Lung (tissue), 11 donors: ENCODE measurements at regions not wholly inside any gene's neighbourhood (a gene's known extent, or its start where the extent isn't known, plus 50 kb on each side); places are given as distances from the start of the nearest gene placed in this dataset.

Experiments used
- ATAC-seq: fragments of 200-7000 bp; cut with Tn5 transposase; one replicate; pipeline ENCODE4 v1.9.1; 2020; ENCODE audit warnings: moderate number of reproducible peaks; ENCODE audit not compliant: insufficient read depth, low FRiP score
- DNase-seq, 3 donors: peaks; one replicate each; pipeline ENCODE4 v3.0.0-alpha.2; 2013 to 2017
- H3K27ac ChIP-seq, 2 donors: one replicate each; pipeline ENCODE4 v1.5.1; 2013; ENCODE audit warnings: mild to moderate bottlenecking in 2 of 2, moderate library complexity in 2 of 2, control low read depth in 1 of 2, inconsistent platforms in 1 of 2, low read depth in 1 of 2, low read length in 1 of 2
- H3K27me3 ChIP-seq, 3 donors: one replicate each; pipeline ENCODE4 v1.5.1; 2013; ENCODE audit warnings: low read length in 2 of 3; ENCODE audit not compliant: control insufficient read depth in 3 of 3, insufficient read depth in 3 of 3
- H3K36me3 ChIP-seq, 4 donors: one replicate each; pipeline ENCODE4 v1.5.1; 2013; ENCODE audit warnings: low read length in 4 of 4, mild to moderate bottlenecking in 1 of 4, moderate library complexity in 1 of 4; ENCODE audit not compliant: control insufficient read depth in 4 of 4, insufficient read depth in 4 of 4
- H3K4me1 ChIP-seq, 5 donors: one replicate each; pipeline ENCODE4 v1.5.1; 2013; ENCODE audit warnings: low read length in 5 of 5, mild to moderate bottlenecking in 2 of 5, moderate library complexity in 1 of 5; ENCODE audit not compliant: control insufficient read depth in 5 of 5, insufficient read depth in 5 of 5
- H3K4me3 ChIP-seq: one replicate; pipeline ENCODE4 v1.5.1; 2013; ENCODE audit warnings: mild to moderate bottlenecking, control low read depth, moderate library complexity
- H3K9ac ChIP-seq, 2 donors: one replicate each; pipeline ENCODE4 v1.5.1; 2013; ENCODE audit warnings: low read length in 2 of 2, control low read depth in 1 of 2; ENCODE audit not compliant: insufficient read depth in 1 of 2
- H3K9me3 ChIP-seq, 4 donors: one replicate each; pipeline ENCODE4 v1.5.1; 2013; ENCODE audit warnings: low read length in 3 of 4, mild to moderate bottlenecking in 1 of 4, moderate library complexity in 1 of 4; ENCODE audit not compliant: control insufficient read depth in 4 of 4, insufficient read depth in 3 of 4
- WGBS, 2 donors: extraction: QIAGEN DNeasy Blood & Tissue Kit; methylation state at CpG; one replicate each; pipeline ENCODE4 v1.1.7; 2013; 5-methylcytosine and 5-hydroxymethylcytosine counted together
- TF ChIP-seq, protein P1 (sequence below): IDR thresholded peaks from 2 replicates; pipeline ENCODE4 v1.5.1; 2012; ENCODE audit warnings: mild to moderate bottlenecking; ENCODE audit errors: control extremely low read depth, extremely low read depth
- donor health status: control.
- donor health status: control.
- donor health status: Bipolar disorder and iron deficiency.
- donor health status: healthy.
- donor health status: DM: yes; HTN: yes; CAD: no.

DNA sequence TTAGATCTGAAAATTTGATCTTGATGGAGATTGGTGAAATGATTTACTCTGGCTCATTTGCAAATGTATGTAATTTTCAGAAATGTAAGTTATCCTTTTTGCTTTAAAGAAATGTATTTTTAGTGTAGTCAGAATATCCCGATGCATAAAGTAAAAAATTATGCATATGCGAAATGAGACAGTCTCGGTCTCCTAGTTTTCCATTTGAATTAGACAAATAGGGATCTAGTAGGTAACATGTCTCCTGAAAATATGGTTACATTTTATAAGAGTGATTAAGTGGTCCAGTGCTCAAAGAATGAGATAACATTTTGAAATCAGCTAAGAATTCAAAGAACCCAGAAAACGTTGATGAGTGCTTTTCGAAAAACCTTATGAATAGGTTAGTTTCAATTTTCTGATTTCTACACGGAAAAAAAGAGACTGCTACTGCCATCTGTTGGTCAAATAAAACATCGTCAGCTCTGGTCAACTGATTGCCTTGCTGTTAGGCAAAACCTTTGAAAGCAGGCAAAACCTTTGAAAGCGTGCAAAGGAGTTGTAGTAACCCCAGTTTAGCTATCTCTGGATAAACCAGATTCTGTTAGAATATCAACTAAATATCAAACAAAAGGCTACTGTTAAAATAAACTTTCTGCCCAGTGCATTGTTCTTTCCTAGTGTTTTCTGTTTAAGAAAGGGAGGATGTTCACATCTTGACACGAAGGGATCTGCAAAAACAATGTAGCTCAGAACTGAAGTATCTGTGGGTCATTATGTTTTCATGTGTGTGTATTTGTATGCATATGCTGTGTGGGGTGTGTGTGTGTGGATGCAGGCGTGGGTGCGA lies 59.3 kb upstream of the CHMP2B start:
- WGBS, 2 donors, result 39 to 47% methylated on average over 11 of the region's 11 CpGs
- Histone ChIP-seq H3K27me3 (no peaks in the 10 kb centered on the region), H3K4me1 (no peaks in the 10 kb centered on the region), H3K36me3 (no peaks in the 10 kb centered on the region), H3K4me3 (no peak overlapping the region), H3K9ac (peak overlapping the region in 1 of 2 donors; percentile 27), H3K9me3 (no peaks in the 10 kb centered on the region), H3K27ac (no peak overlapping the region)
- TF ChIP-seq, protein P1, sequence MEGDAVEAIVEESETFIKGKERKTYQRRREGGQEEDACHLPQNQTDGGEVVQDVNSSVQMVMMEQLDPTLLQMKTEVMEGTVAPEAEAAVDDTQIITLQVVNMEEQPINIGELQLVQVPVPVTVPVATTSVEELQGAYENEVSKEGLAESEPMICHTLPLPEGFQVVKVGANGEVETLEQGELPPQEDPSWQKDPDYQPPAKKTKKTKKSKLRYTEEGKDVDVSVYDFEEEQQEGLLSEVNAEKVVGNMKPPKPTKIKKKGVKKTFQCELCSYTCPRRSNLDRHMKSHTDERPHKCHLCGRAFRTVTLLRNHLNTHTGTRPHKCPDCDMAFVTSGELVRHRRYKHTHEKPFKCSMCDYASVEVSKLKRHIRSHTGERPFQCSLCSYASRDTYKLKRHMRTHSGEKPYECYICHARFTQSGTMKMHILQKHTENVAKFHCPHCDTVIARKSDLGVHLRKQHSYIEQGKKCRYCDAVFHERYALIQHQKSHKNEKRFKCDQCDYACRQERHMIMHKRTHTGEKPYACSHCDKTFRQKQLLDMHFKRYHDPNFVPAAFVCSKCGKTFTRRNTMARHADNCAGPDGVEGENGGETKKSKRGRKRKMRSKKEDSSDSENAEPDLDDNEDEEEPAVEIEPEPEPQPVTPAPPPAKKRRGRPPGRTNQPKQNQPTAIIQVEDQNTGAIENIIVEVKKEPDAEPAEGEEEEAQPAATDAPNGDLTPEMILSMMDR, result peak; percentile 13
- ATAC-seq (peak; percentile 72), DNase-seq (peak; percentile 42 to 86 (median 83))

DNA sequence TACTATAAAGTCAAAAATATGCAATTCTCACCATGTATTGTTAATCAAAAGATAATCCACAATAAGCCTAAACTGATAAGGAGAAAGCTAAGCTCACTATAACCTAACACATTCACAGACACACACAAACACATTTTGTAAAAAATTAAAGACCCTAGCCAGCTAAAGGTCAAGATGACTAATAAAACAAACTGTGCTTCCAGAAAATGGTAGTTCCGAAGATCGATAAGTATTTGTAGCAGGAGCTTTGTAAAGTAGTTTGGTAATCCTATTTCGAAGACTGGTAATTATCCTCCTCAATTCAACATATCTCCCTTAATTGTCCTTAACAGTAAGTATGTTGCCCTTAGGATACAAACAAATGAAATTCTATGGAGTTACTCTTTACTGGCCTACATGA lies 62.9 kb upstream of the CHMP2B start:
- Histone ChIP-seq H3K27me3 (no peaks in the 10 kb centered on the region), H3K4me1 (no peaks in the 10 kb centered on the region), H3K36me3 (no peaks in the 10 kb centered on the region), H3K9me3 (no peaks in the 10 kb centered on the region), H3K9ac (no peak overlapping the region), H3K4me3 (no peak overlapping the region), H3K27ac (no peak overlapping the region)
- WGBS, 2 donors, result 94 to 96% methylated on average over 3 of the region's 3 CpGs
- TF ChIP-seq, protein P1, result no peak
- ATAC-seq (no peak), DNase-seq (no peak)

DNA sequence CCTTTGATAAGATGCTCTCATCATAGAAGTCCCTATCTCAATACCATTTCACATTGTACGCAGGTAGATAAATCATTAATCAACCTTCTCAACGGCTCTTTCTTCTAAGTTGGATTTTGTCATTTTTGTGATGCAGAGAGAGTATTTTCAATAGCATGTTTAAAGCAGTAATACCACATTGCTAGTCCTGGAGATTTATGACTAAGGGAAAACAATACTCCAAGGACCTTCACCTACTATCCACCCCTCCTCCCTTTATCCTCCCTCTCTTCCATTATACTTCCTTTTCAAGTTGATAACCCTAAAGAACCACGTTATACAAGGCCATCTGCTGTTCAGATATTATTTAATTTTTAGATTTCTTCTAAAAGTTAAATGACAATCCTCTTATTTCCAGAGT lies 65.3 kb upstream of the CHMP2B start:
- no peaks in the 10 kb centered on the region for H3K27me3 ChIP-seq
- no peak overlapping the region for H3K9ac ChIP-seq
- no peak overlapping the region for H3K27ac ChIP-seq
- TF ChIP-seq, protein P1, result no peak
- H3K36me3 ChIP-seq, result no peaks in the 10 kb centered on the region
- ATAC-seq, result no peak
- H3K4me3 ChIP-seq, result no peak overlapping the region
- no peaks in the 10 kb centered on the region for H3K4me1 ChIP-seq
- no peaks in the 10 kb centered on the region for H3K9me3 ChIP-seq
- no peak for DNase-seq
- 53 to 57% methylated on average over 3 of the region's 3 CpGs for WGBS, 2 donors
